ENCODE measurements at regions not wholly inside any gene's neighbourhood (a gene's known extent, or its start where the extent isn't known, plus 50 kb on each side); places are given as distances from the start of the nearest gene placed in this dataset.
"Not testable (repeated sequence)": the region's sequence is repeated elsewhere in the genome, so short reads cannot be mapped to it uniquely, and the experiment has no call there.

GRCh38 chr5:77867194-77867691 lies 91.1 kb upstream of the TBCA start:
- DNase-seq = no peak

GRCh38 chr5:77866198-77866597 lies 90.1 kb upstream of the TBCA start:
- no peak for DNase-seq

GRCh38 chr5:77864997-77865396 lies 88.9 kb upstream of the TBCA start:
- DNase-seq = peak; percentile 60

- no peak for DNase-seq
Measured at GRCh38 chr5:77863181-77863580, 87.0 kb upstream of the TBCA start.

GRCh38 chr5:77861576-77861975 lies 85.4 kb upstream of the TBCA start:
- no peak for DNase-seq

GRCh38 chr5:77859306-77859705 lies 83.2 kb upstream of the TBCA start:
- DNase-seq = no peak

- DNase-seq = not testable (repeated sequence)
Measured at GRCh38 chr5:77858678-77859077, 82.5 kb upstream of the TBCA start.

GRCh38 chr5:77855369-77855768 lies 79.2 kb upstream of the TBCA start:
- no peak for DNase-seq

- no peak for DNase-seq
Measured at GRCh38 chr5:77853353-77853907, 77.3 kb upstream of the TBCA start.

GRCh38 chr5:77852514-77853352 lies 76.6 kb upstream of the TBCA start:
- DNase-seq = no peak

GRCh38 chr5:77852068-77852513 lies 76.0 kb upstream of the TBCA start:
- DNase-seq = no peak

- DNase-seq = no peak
Measured at GRCh38 chr5:77851176-77852067, 75.3 kb upstream of the TBCA start.

GRCh38 chr5:77850536-77851175 lies 74.5 kb upstream of the TBCA start:
- no peak for DNase-seq

- no peak for DNase-seq
Measured at GRCh38 chr5:77849308-77849900, 73.3 kb upstream of the TBCA start.

- no peak for DNase-seq
Measured at GRCh38 chr5:77847814-77848290, 71.7 kb upstream of the TBCA start.

- DNase-seq = no peak
Measured at GRCh38 chr5:77847129-77847460, 71.0 kb upstream of the TBCA start.

- no peak for DNase-seq
Measured at GRCh38 chr5:77846422-77847128, 70.4 kb upstream of the TBCA start.

GRCh38 chr5:77845324-77845646 lies 69.1 kb upstream of the TBCA start:
- no peak for DNase-seq

- DNase-seq = no peak
Measured at GRCh38 chr5:77844623-77845323, 68.6 kb upstream of the TBCA start.

GRCh38 chr5:77844373-77844622 lies 68.2 kb upstream of the TBCA start:
- DNase-seq = no peak

GRCh38 chr5:77843570-77844372 lies 67.6 kb upstream of the TBCA start:
- DNase-seq = no peak

All from SIG-M5 (cell line).